ENCODE measurements at regions not wholly inside any gene's neighbourhood (a gene's known extent, or its start where the extent isn't known, plus 50 kb on each side); places are given as distances from the start of the nearest gene placed in this dataset.

GRCh38 chr2:8276026-8276425 lies 405.8 kb upstream of the ID2 start:
- DNase-seq (ENCODE audit: extremely low spot score, unreplicated experiment) = no peak
- Mint-ChIP-seq H3K27me3 (ENCODE audit: unreplicated experiment) (peaks cover 16% of the 10 kb centered on the region), H3K36me3 (ENCODE audit: unreplicated experiment) (no peaks in the 10 kb centered on the region), H3K4me3 (ENCODE audit: unreplicated experiment) (no peak overlapping the region), H3K9me3 (ENCODE audit: unreplicated experiment) (no peaks in the 10 kb centered on the region), H3K4me1 (ENCODE audit: unreplicated experiment) (no peaks in the 10 kb centered on the region), H3K27ac (ENCODE audit: unreplicated experiment) (no peak overlapping the region)
- no peak for TF ChIP-seq CTCF (IDR thresholded peaks at IDR 0.05)

DNA sequence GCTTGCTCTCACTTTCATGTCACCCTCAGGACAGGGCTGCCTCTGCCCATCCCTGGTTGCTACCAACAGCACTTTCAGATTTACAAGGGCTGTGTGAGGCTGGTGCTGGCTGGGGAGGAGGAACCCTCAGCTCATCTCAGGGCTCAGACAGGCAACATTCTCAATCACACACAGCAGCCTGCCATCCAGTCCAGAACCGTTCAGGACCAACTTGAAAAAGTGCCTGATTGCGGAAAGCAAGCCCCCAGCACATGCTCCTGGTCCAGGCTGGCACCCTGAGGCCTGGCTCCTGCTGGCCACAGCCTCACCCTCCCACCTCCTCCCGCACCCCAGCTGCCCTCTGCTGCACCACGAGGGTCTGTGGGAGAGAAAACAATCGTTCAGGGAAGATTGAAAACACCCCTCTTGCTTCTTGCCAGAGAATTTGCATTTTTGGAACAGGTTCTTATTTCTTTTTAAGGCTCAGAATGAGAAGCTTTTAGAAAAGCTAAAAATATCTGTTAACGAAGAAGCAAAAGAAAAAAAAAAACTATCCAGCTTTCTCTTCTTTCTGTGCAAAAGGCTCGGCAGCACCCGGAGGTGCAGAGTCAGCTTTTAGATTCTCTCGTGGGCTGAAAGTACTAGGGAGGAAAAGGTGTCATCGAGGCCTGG lies 403.8 kb upstream of the ID2 start:
- no peaks in the 10 kb centered on the region for H3K9me3 Mint-ChIP-seq (ENCODE audit: unreplicated experiment)
- H3K4me1 Mint-ChIP-seq (ENCODE audit: unreplicated experiment) = no peaks in the 10 kb centered on the region
- peak; percentile 73 for DNase-seq (ENCODE audit: extremely low spot score, unreplicated experiment)
- no peak overlapping the region for H3K27ac Mint-ChIP-seq (ENCODE audit: unreplicated experiment)
- no peak for TF ChIP-seq CTCF (IDR thresholded peaks at IDR 0.05)
- H3K36me3 Mint-ChIP-seq (ENCODE audit: unreplicated experiment) = no peaks in the 10 kb centered on the region
- H3K4me3 Mint-ChIP-seq (ENCODE audit: unreplicated experiment) = no peak overlapping the region
- peaks cover 13% of the 10 kb centered on the region for H3K27me3 Mint-ChIP-seq (ENCODE audit: unreplicated experiment)

DNA sequence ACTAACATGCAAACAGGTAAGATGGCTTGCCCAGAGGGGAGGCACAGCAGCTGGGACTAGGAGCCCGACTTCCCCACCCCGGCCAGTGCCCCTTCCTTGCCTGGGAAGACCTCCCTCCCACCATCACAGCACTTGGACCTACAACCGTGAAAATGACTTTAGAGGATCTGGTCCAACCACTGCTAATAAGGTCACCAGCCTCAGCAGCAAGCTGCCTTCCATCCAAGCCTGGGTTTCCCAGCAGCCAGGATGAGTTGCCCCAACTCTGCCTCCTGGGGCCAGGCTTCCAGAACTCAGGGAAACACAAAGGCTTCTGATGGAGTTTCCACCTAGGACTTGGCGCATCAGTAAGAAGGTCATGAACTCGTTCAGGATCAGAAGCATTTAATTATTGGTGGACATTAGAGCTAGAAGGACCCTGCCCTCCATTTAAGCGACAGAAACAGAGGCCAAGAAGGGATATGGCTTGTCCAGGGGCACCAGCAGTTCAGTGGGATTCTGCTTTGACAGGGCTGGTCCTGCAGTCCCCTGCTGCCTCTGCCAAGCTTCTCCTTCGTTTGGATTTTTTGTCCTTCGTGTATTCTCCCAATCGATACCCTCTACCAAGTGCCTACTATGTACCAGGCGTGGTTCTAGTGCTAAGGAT lies 403.0 kb upstream of the ID2 start:
- no peaks in the 10 kb centered on the region for H3K4me1 Mint-ChIP-seq (ENCODE audit: unreplicated experiment)
- no peak for TF ChIP-seq CTCF (IDR thresholded peaks at IDR 0.05)
- peaks cover 7% of the 10 kb centered on the region for H3K27me3 Mint-ChIP-seq (ENCODE audit: unreplicated experiment)
- peak; percentile 66 for DNase-seq (ENCODE audit: extremely low spot score, unreplicated experiment)
- no peaks in the 10 kb centered on the region for H3K9me3 Mint-ChIP-seq (ENCODE audit: unreplicated experiment)
- H3K27ac Mint-ChIP-seq (ENCODE audit: unreplicated experiment) = no peak overlapping the region
- H3K36me3 Mint-ChIP-seq (ENCODE audit: unreplicated experiment) = no peaks in the 10 kb centered on the region
- H3K4me3 Mint-ChIP-seq (ENCODE audit: unreplicated experiment) = no peak overlapping the region

GRCh38 chr2:8279506-8279905 lies 402.4 kb upstream of the ID2 start:
- TF ChIP-seq CTCF (IDR thresholded peaks at IDR 0.05) = no peak
- H3K27me3 Mint-ChIP-seq (ENCODE audit: unreplicated experiment) = peaks cover 7% of the 10 kb centered on the region
- H3K4me1 Mint-ChIP-seq (ENCODE audit: unreplicated experiment) = no peaks in the 10 kb centered on the region
- no peaks in the 10 kb centered on the region for H3K9me3 Mint-ChIP-seq (ENCODE audit: unreplicated experiment)
- H3K4me3 Mint-ChIP-seq (ENCODE audit: unreplicated experiment) = no peak overlapping the region
- DNase-seq (ENCODE audit: extremely low spot score, unreplicated experiment) = peak; percentile 66
- H3K27ac Mint-ChIP-seq (ENCODE audit: unreplicated experiment) = no peak overlapping the region
- H3K36me3 Mint-ChIP-seq (ENCODE audit: unreplicated experiment) = no peaks in the 10 kb centered on the region

GRCh38 chr2:8281234-8281633 lies 400.6 kb upstream of the ID2 start:
- Mint-ChIP-seq H3K36me3 (ENCODE audit: unreplicated experiment) (no peaks in the 10 kb centered on the region), H3K9me3 (ENCODE audit: unreplicated experiment) (no peaks in the 10 kb centered on the region), H3K4me1 (ENCODE audit: unreplicated experiment) (no peaks in the 10 kb centered on the region), H3K4me3 (ENCODE audit: unreplicated experiment) (no peak overlapping the region), H3K27me3 (ENCODE audit: unreplicated experiment) (peaks cover 3% of the 10 kb centered on the region), H3K27ac (ENCODE audit: unreplicated experiment) (no peak overlapping the region)
- DNase-seq (ENCODE audit: extremely low spot score, unreplicated experiment) = no peak
- no peak for TF ChIP-seq CTCF (IDR thresholded peaks at IDR 0.05)
